Adipose tissue (tissue), 3 donors: ENCODE measurements at regions not wholly inside any gene's neighbourhood (a gene's known extent, or its start where the extent isn't known, plus 50 kb on each side); places are given as distances from the start of the nearest gene placed in this dataset.
"Not testable (repeated sequence)": the region's sequence is repeated elsewhere in the genome, so short reads cannot be mapped to it uniquely, and the experiment has no call there.

Experiments
- H3K27ac ChIP-seq: one replicate; pipeline ENCODE4 v1.5.1; 2013; ENCODE audit warnings: low read depth, low read length
- WGBS, 3 donors: extraction: QIAGEN DNeasy Blood & Tissue Kit; methylation state at CpG; one replicate each; pipeline ENCODE4 v1.1.7; 2013; 5-methylcytosine and 5-hydroxymethylcytosine counted together
- donor health status: healthy with polysubstance abuse.
- donor health status: Bipolar disorder and iron deficiency.
- donor health status: healthy.

- WGBS, 3 donors, result 62 to 70% (median 64%) methylated on average over 9 of the region's 9 CpGs
- no peak overlapping the region for H3K27ac ChIP-seq
These were observed 104.8 kb upstream of the IPO9 start for GRCh38 chr1:201724039-201724765.

- 41 to 66% (median 47%) methylated on average over 5 of the region's 5 CpGs for WGBS, 3 donors
- H3K27ac ChIP-seq, result no peak overlapping the region
These were observed 104.2 kb upstream of the IPO9 start for GRCh38 chr1:201724766-201725118.

GRCh38 chr1:201726700-201727099, 102.3 kb upstream of the IPO9 start:
- H3K27ac ChIP-seq, result no peak overlapping the region
- WGBS, 3 donors, result 63 to 85% (median 78%) methylated on average over 2 of the region's 2 CpGs

GRCh38 chr1:201728731-201729130, 100.2 kb upstream of the IPO9 start:
- H3K27ac ChIP-seq, result no peak overlapping the region

GRCh38 chr1:201729973-201730608, 98.9 kb upstream of the IPO9 start:
- 89 to 95% (median 90%) methylated on average over 5 of the region's 5 CpGs for WGBS, 3 donors
- no peak overlapping the region for H3K27ac ChIP-seq

- H3K27ac ChIP-seq, result no peak overlapping the region
- WGBS, 3 donors, result 64 to 94% (median 68%) methylated on average over 2 of the region's 2 CpGs
These were observed 98.3 kb upstream of the IPO9 start for GRCh38 chr1:201730611-201731010.

GRCh38 chr1:201731142-201731541, 97.8 kb upstream of the IPO9 start:
- 76 to 86% (median 84%) methylated on average over 10 to 11 of the region's 11 CpGs for WGBS, 3 donors
- no peak overlapping the region for H3K27ac ChIP-seq

GRCh38 chr1:201731592-201731991, 97.4 kb upstream of the IPO9 start:
- H3K27ac ChIP-seq, result no peak overlapping the region
- 36 to 68% (median 62%) methylated on average over 1 of the region's 1 CpG for WGBS, 3 donors

- H3K27ac ChIP-seq, result no peak overlapping the region
- WGBS, 3 donors, result 93 to 95% (median 94%) methylated on average over 2 of the region's 2 CpGs
These were observed 96.6 kb upstream of the IPO9 start for GRCh38 chr1:201732351-201732750.

- not testable (repeated sequence) for H3K27ac ChIP-seq
- 76 to 91% (median 82%) methylated on average over 4 of the region's 4 CpGs for WGBS, 3 donors
These were observed 94.7 kb upstream of the IPO9 start for GRCh38 chr1:201734221-201734620.

- 60 to 75% (median 70%) methylated on average over 2 of the region's 2 CpGs for WGBS, 3 donors
- H3K27ac ChIP-seq, result no peak overlapping the region
These were observed 94.2 kb upstream of the IPO9 start for GRCh38 chr1:201734786-201735185.

GRCh38 chr1:201736707-201737320, 92.1 kb upstream of the IPO9 start:
- peak overlapping the region; percentile 28 for H3K27ac ChIP-seq

GRCh38 chr1:201737352-201738060, 91.5 kb upstream of the IPO9 start:
- WGBS, 3 donors, result 37 to 83% (median 60%) methylated on average over 5 of the region's 5 CpGs
- H3K27ac ChIP-seq, result peak overlapping the region; percentile 28

More at GRCh38 chr1:201736707-201737320, 92.1 kb upstream of the IPO9 start:
- WGBS, 3 donors, result 51 to 74% (median 54%) methylated on average over 6 of the region's 6 CpGs

- H3K27ac ChIP-seq, result no peak overlapping the region
- 32 to 44% (median 33%) methylated on average over 12 of the region's 12 CpGs for WGBS, 3 donors
These were observed 89.9 kb upstream of the IPO9 start for GRCh38 chr1:201739080-201739479.

- WGBS, 3 donors, result 5 to 19% (median 13%) methylated on average over 35 to 38 of the region's 38 CpGs
- H3K27ac ChIP-seq, result no peak overlapping the region
These were observed 89.4 kb upstream of the IPO9 start for GRCh38 chr1:201739492-201740085.

GRCh38 chr1:201740086-201740541, 88.8 kb upstream of the IPO9 start:
- 7 to 13% (median 12%) methylated on average over 24 to 29 of the region's 29 CpGs for WGBS, 3 donors
- no peak overlapping the region for H3K27ac ChIP-seq

GRCh38 chr1:201740670-201741111, 88.3 kb upstream of the IPO9 start:
- no peak overlapping the region for H3K27ac ChIP-seq
- 19 to 38% (median 19%) methylated on average over 9 of the region's 9 CpGs for WGBS, 3 donors

GRCh38 chr1:201741763-201742342, 87.1 kb upstream of the IPO9 start:
- WGBS, 3 donors, result 80 to 91% (median 88%) methylated on average over 3 of the region's 3 CpGs
- no peak overlapping the region for H3K27ac ChIP-seq
